Heart left ventricle (tissue), 13 donors: ENCODE measurements at regions not wholly inside any gene's neighbourhood (a gene's known extent, or its start where the extent isn't known, plus 50 kb on each side); places are given as distances from the start of the nearest gene placed in this dataset.

Experiments used
- POLR2A ChIP-seq, 2 donors: fragments of 450-650 bp; IDR thresholded peaks; one replicate each; pipeline ENCODE4 v1.6.1; 2017; ENCODE audit warnings: antibody characterized with exemption in 2 of 2, mild to moderate bottlenecking in 2 of 2, moderate library complexity in 2 of 2
- TF ChIP-seq, protein P1 (sequence below), 12 donors: fragments of 200-600 bp; sonication (generic) in 4 of 12; IDR thresholded peaks; one replicate each; pipeline versions ENCODE4 v1.5.0 to v1.8.0; 2018 to 2022; ENCODE audit warnings: antibody characterized with exemption in 12 of 12, mild to moderate bottlenecking in 5 of 12
- donor health status: ischemic (EF 13 %, LVEDD 7.1; RV severe dilation, severe dysfunction).
- donor health status: DM: no; HTN: yes; CAD: no.
- donor health status: DM: no; HTN: no; CAD: no.
- donor health status: ischemic (EF 25% LVEDD 6.9; RV normal size, moderate dysfunction).
- donor health status: ischemic (EF 25% LVEDD 5.7; RV mildly dilated, moderate dysfunction).
- donor health status: ischemic (EF 35%, LVEDD 5.7; RV mildly dilated, moderate dysfunction).
- donor health status: nonischemic (EF 11% LVEDD 7.7; RV severe dilation, severe dysfunction).
- donor health status: DM: yes; HTN: yes; CAD: no.
- donor health status: PGD.
- donor health status: ischemic (EF 29% LVEDD 5.4; RV normal size, mild dysfunction).
- donor health status: nonischemic (EF 23%, LVEDD 6.1; RV moderate dilation, normal function).

DNA sequence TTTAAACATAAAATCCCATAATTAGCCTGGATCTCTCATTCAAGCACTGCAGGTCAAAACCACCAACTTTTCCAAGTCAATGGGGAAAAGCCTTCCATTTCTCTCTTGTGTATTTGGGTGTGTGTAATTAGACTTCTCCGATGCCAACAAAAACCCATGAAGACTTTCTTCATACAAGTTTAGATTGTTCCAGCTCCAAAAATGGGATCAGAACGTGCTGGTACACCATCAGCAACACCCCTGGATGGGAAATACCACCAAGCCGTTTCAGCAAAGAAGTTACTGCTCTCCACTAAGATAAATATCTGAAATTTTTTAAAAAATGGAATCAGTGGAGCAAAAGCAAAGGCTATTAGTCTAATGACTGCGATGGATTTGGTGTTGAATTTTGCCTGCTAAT lies 837.3 kb upstream of the SOX9 start:
- TF ChIP-seq, protein P1, sequence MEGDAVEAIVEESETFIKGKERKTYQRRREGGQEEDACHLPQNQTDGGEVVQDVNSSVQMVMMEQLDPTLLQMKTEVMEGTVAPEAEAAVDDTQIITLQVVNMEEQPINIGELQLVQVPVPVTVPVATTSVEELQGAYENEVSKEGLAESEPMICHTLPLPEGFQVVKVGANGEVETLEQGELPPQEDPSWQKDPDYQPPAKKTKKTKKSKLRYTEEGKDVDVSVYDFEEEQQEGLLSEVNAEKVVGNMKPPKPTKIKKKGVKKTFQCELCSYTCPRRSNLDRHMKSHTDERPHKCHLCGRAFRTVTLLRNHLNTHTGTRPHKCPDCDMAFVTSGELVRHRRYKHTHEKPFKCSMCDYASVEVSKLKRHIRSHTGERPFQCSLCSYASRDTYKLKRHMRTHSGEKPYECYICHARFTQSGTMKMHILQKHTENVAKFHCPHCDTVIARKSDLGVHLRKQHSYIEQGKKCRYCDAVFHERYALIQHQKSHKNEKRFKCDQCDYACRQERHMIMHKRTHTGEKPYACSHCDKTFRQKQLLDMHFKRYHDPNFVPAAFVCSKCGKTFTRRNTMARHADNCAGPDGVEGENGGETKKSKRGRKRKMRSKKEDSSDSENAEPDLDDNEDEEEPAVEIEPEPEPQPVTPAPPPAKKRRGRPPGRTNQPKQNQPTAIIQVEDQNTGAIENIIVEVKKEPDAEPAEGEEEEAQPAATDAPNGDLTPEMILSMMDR (IDR thresholded peaks at IDR 0.05): no peak
- no peak for TF ChIP-seq POLR2A (IDR thresholded peaks at IDR 0.05)
